ENCODE measurements at regions not wholly inside any gene's neighbourhood (a gene's known extent, or its start where the extent isn't known, plus 50 kb on each side); places are given as distances from the start of the nearest gene placed in this dataset.

DNA sequence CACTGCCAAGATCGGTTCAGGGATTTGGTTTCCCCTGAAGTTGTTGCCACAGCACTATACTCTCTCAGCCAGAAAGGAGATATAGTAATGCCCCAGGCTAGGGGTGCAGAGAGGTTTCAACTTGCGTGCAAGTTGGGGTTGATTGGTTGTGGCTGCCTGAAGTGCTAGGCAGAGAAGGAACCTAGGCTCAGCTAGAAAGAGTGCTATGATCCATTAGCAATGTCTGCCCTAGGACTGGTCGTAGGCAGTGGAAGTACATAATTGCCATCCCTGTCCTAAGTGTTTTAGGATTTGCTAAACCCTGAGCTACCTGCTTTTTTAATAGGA, 136.6 kb upstream of the SMIM23 start:
- Histone ChIP-seq H3K4me3 (no peak overlapping the region), H3K9me3 (no peaks in the 10 kb centered on the region), H3K27me3 (no peaks in the 10 kb centered on the region), H3K27ac (no peak overlapping the region), H3K36me3 (no peaks in the 10 kb centered on the region), H3K4me1 (no peaks in the 10 kb centered on the region)
- DNase-seq (ENCODE audit: low spot score in 2 of 2) = no peak
- TF ChIP-seq, protein P1, sequence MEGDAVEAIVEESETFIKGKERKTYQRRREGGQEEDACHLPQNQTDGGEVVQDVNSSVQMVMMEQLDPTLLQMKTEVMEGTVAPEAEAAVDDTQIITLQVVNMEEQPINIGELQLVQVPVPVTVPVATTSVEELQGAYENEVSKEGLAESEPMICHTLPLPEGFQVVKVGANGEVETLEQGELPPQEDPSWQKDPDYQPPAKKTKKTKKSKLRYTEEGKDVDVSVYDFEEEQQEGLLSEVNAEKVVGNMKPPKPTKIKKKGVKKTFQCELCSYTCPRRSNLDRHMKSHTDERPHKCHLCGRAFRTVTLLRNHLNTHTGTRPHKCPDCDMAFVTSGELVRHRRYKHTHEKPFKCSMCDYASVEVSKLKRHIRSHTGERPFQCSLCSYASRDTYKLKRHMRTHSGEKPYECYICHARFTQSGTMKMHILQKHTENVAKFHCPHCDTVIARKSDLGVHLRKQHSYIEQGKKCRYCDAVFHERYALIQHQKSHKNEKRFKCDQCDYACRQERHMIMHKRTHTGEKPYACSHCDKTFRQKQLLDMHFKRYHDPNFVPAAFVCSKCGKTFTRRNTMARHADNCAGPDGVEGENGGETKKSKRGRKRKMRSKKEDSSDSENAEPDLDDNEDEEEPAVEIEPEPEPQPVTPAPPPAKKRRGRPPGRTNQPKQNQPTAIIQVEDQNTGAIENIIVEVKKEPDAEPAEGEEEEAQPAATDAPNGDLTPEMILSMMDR (IDR thresholded peaks at IDR 0.05) = no peak
- intact Hi-C loops (cut with DNase I) = no loop called here

DNA sequence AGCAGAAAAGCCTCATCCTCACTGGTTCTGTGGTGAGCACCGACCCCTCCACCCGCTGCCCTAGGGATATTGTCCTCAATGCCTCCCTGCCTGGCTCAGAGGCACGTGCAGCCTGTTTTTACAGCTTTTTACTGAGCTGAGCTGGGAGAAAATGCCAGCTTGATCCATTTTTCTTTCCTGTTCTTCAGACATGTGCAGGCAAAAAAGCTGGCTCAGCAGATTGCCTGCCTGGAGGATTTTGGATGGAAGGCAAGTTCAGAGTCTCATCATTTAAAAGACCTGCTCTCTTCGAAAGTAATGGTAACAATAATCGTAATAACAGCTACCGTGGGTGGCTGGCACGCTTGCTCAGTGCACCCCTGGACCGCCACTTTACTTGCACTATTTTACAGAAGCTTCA, 135.0 kb upstream of the SMIM23 start:
- no peak for DNase-seq (ENCODE audit: low spot score in 2 of 2)
- no peaks in the 10 kb centered on the region for H3K36me3 ChIP-seq
- no peaks in the 10 kb centered on the region for H3K9me3 ChIP-seq
- H3K4me1 ChIP-seq = no peaks in the 10 kb centered on the region
- H3K4me3 ChIP-seq = no peak overlapping the region
- H3K27ac ChIP-seq = no peak overlapping the region
- TF ChIP-seq, protein P1 (IDR thresholded peaks at IDR 0.05) = no peak
- intact Hi-C loops (cut with DNase I) = no loop called here
- no peaks in the 10 kb centered on the region for H3K27me3 ChIP-seq

DNA sequence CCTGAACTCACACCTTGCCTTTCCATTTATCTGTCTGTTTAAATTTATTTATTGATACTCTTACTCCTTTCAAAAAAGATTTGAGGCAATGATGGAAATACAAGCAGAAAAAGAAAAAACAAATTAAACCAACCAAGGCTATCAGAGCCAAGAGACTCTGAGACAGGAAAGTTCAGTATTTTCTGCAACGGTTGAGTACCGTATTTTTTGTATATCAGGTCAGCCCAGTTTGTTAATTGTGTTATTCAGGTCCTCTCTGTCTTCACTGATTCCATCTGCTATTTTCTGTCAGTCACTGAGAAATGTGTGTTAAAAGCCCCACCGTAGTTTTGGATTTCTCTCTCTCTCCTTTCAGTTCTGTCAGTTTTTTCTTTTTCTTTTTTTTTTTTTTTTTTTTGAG, 134.5 kb upstream of the SMIM23 start:
- Histone ChIP-seq H3K4me1 (no peaks in the 10 kb centered on the region), H3K9me3 (no peaks in the 10 kb centered on the region), H3K4me3 (no peak overlapping the region), H3K36me3 (no peaks in the 10 kb centered on the region), H3K27me3 (no peaks in the 10 kb centered on the region), H3K27ac (no peak overlapping the region)
- no peak for DNase-seq (ENCODE audit: low spot score in 2 of 2)
- intact Hi-C loops (cut with DNase I) = no loop called here
- TF ChIP-seq, protein P1 (IDR thresholded peaks at IDR 0.05) = no peak

DNA sequence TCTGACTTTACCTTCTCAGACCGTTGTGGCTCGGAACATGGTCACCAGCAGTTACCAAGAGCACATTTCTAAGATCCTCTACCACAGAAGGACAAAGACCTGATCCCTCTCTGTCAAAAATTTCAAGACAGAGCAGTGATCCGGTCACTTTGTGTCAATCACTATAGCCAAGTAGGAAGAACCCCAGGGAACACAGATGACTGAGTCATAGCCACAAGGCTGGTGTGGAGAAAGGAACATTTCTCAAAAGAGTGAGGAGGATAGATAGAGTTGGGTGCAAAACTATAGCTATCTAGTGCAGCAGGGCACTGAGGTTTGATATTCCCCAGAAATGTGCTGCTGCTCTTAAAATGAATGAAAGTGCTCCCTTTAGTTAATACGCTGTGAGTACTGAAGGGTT, 130.7 kb upstream of the SMIM23 start:
- TF ChIP-seq, protein P1 (IDR thresholded peaks at IDR 0.05) = no peak
- no peak overlapping the region for H3K4me3 ChIP-seq
- H3K4me1 ChIP-seq = no peaks in the 10 kb centered on the region
- no peaks in the 10 kb centered on the region for H3K27me3 ChIP-seq
- H3K27ac ChIP-seq = no peak overlapping the region
- no peak for DNase-seq (ENCODE audit: low spot score in 2 of 2)
- H3K9me3 ChIP-seq = no peaks in the 10 kb centered on the region
- no peaks in the 10 kb centered on the region for H3K36me3 ChIP-seq
- intact Hi-C loops (cut with DNase I) = no loop called here

DNA sequence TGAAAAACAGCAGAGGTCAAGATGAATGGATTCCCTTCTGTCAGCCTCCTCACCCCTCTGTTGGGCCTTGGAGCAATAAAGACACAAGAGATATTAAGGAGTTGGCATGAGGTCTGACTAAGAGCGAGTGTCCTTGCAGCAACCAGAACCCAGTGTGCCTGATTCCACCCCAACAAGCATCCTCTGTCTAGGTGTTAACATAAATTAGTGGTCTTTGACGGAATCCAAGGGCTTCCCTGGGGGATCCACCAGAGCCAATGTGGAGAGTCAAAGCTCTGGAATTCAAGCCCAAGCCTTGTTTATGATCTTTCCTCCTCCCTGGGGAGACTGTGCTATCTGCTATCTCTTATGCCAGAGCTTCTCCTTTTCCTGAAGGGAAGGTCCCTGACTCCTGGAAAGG, 128.1 kb upstream of the SMIM23 start:
- no peaks in the 10 kb centered on the region for H3K36me3 ChIP-seq
- TF ChIP-seq, protein P1 (IDR thresholded peaks at IDR 0.05) = no peak
- H3K27me3 ChIP-seq = no peaks in the 10 kb centered on the region
- H3K4me1 ChIP-seq = peaks cover 0 to 9% of the 10 kb centered on the region in 2 donors
- no peak overlapping the region for H3K27ac ChIP-seq
- DNase-seq (ENCODE audit: low spot score in 2 of 2) = no peak
- no peak overlapping the region for H3K4me3 ChIP-seq
- intact Hi-C loops (cut with DNase I) = no loop called here
- H3K9me3 ChIP-seq = no peaks in the 10 kb centered on the region

DNA sequence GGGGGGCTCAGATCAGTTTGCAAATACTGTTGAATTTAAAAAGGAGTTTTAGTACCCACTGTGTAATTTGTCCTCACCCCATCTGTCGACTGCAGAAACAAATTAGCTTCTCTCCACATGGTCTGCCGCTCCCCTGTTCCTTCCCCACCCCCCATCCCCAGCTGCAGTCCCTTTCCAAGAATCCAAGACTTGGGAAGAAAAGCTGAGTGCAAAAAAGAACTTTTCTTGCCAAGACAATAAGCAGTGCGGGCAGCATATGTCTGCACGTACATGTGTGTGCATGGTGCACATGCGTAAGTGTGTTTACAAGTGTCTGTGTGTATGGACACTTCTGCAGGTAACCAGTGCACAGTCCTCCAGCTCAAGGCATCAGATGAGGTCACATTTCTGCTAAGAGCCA, 125.7 kb upstream of the SMIM23 start:
- H3K4me3 ChIP-seq = no peak overlapping the region
- intact Hi-C loops (cut with DNase I) = loop anchor here (10.0 kb wide), 2 partner anchors 245 to 625 kb away; partner anchors contain the start of genes FGF18 and UBTD2
- no peaks in the 10 kb centered on the region for H3K36me3 ChIP-seq
- no peaks in the 10 kb centered on the region for H3K27me3 ChIP-seq
- H3K9me3 ChIP-seq = no peaks in the 10 kb centered on the region
- DNase-seq (ENCODE audit: low spot score in 2 of 2) = no peak
- peaks cover 0 to 9% of the 10 kb centered on the region in 2 donors for H3K4me1 ChIP-seq
- TF ChIP-seq, protein P1 (IDR thresholded peaks at IDR 0.05) = no peak
- no peak overlapping the region for H3K27ac ChIP-seq

Data from ascending aorta (tissue), 2 donors.